Prostate gland (tissue), 2 donors: ENCODE measurements at regions not wholly inside any gene's neighbourhood (a gene's known extent, or its start where the extent isn't known, plus 50 kb on each side); places are given as distances from the start of the nearest gene placed in this dataset.

Source experiments
- CTCF ChIP-seq, 4 experiments: fragments of 200-600 bp in 2 of 4; fragments of 450-650 bp in 2 of 4; sonication (generic) in 2 of 4; IDR thresholded peaks; 1 replicate in 3 of 4; 2 replicates in 1 of 4; pipeline ENCODE4 v1.5.1; 2016 to 2019; ENCODE audit warnings: antibody characterized with exemption in 4 of 4, mild to moderate bottlenecking in 2 of 4, moderate library complexity in 2 of 4
- POLR2A ChIP-seq: fragments of 450-650 bp; IDR thresholded peaks from one replicate; pipeline ENCODE4 v1.6.1; 2016; ENCODE audit warnings: antibody characterized with exemption, mild to moderate bottlenecking
- POLR2AphosphoS5 ChIP-seq: sonication (generic); formaldehyde crosslinking; IDR thresholded peaks from one replicate; pipeline ENCODE4 v1.6.1; 2017; ENCODE audit warnings: antibody characterized with exemption

DNA sequence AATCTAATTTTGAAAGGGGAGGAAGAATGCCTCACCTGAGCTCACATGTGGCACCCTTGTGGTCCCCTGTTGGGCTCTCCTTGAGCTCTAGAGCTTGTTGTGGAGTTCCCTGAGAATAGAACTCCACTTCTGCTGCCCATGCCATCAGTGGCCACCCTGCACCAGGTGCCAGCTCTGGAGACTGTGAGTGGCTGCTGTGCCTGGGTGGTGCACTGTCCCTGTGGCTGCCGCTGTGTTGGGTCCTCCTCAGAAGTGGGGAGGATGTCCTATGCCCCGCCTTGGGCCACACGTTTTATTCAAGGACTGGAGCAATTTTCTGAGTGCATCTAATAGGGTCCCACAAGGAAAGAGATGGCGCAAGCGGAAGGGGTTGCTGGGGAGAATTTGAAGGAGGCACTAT, 67.9 kb upstream of the MAP3K7 start:
- no peak for TF ChIP-seq CTCF (IDR thresholded peaks at IDR 0.05)
- no peak for TF ChIP-seq POLR2A
- TF ChIP-seq POLR2AphosphoS5, result no peak
